ENCODE measurements at regions not wholly inside any gene's neighbourhood (a gene's known extent, or its start where the extent isn't known, plus 50 kb on each side); places are given as distances from the start of the nearest gene placed in this dataset.
A peak's percentile ranks its signal among the peaks of the same experiment; 100 is the strongest.

DNA sequence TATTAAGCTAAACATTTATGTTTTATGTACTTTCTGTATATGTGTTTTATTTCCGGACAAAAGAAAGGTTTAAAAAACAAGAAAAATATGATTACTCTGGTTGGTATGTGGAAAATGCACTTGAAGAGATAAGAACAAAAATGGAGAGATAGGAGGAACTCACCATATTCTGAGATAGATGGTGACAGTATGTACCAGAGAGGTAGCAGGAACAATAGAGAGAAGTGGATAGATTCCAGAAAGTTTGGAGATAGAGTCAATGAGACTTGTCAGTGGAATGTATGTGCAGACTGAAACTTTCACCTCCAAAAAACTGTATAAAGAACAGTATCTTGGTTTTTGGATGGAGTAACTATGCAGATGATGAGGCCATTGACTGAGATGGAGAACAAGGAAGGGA lies 105.6 kb upstream of the FSHR start:
- no peaks in the 10 kb centered on the region for H3K9me3 ChIP-seq (ENCODE audit: control insufficient read depth in 2 of 3, insufficient read depth in 1 of 3, low read length in 3 of 3)
- intact Hi-C loops (cut with DNase I), result no loop called here
- no peaks in the 10 kb centered on the region for H3K36me3 ChIP-seq (ENCODE audit: control insufficient read depth in 2 of 3, insufficient read depth in 3 of 3, low read length in 3 of 3)
- DNase-seq (no peak), FAIRE-seq (no peak)
- H3K27me3 ChIP-seq (ENCODE audit: control insufficient read depth, insufficient read depth, low read length), result no peaks in the 10 kb centered on the region
- no peak overlapping the region for H3K9ac ChIP-seq (ENCODE audit: low read length in 3 of 3)
- H3K4me3 ChIP-seq (ENCODE audit: low read length in 3 of 3), result no peak overlapping the region
- no peaks in the 10 kb centered on the region for H3K4me1 ChIP-seq (ENCODE audit: control insufficient read depth in 2 of 3, insufficient read depth in 2 of 3, low read depth in 1 of 3, low read length in 3 of 3)
- H3K27ac ChIP-seq (ENCODE audit: low read depth in 2 of 2, low read length in 2 of 2), result no peak overlapping the region
- TF ChIP-seq, protein P1, sequence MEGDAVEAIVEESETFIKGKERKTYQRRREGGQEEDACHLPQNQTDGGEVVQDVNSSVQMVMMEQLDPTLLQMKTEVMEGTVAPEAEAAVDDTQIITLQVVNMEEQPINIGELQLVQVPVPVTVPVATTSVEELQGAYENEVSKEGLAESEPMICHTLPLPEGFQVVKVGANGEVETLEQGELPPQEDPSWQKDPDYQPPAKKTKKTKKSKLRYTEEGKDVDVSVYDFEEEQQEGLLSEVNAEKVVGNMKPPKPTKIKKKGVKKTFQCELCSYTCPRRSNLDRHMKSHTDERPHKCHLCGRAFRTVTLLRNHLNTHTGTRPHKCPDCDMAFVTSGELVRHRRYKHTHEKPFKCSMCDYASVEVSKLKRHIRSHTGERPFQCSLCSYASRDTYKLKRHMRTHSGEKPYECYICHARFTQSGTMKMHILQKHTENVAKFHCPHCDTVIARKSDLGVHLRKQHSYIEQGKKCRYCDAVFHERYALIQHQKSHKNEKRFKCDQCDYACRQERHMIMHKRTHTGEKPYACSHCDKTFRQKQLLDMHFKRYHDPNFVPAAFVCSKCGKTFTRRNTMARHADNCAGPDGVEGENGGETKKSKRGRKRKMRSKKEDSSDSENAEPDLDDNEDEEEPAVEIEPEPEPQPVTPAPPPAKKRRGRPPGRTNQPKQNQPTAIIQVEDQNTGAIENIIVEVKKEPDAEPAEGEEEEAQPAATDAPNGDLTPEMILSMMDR (IDR thresholded peaks at IDR 0.05; ENCODE audit: borderline replicate concordance, extremely low read depth, insufficient read depth), result no peak

DNA sequence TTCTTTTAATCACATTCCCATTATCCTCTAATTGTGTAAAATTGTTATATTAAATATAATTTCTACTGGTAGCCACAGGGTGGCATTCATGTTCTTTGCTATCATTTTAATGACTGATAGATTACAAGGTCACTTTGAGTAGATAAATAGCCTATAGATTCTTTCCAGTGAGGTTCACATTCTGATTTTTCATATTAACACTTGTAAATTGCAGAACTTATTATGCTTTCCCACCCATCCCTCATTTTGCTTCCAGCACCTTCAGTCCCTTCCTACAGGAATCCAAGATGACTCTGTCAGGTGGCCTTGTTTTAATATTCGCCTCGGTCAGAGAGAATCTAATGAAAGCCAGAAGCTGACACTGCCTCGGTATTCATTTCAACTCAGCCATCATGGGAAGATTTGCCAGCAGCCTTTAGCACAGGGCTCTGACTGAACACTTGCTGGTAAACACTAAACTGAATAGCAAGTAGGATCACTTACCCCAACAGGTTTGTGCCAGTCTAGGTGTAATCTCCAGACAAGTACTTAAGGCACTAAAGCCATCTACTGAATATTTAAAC lies 101.2 kb upstream of the FSHR start:
- TF ChIP-seq, protein P1 (IDR thresholded peaks at IDR 0.05; ENCODE audit: borderline replicate concordance, extremely low read depth, insufficient read depth), result no peak
- DNase-seq (peak in 3 of 5 donors; percentile 18 to 38 (median 19)), FAIRE-seq (no peak)
- Histone ChIP-seq H3K4me3 (ENCODE audit: low read length in 3 of 3) (no peak overlapping the region), H3K9ac (ENCODE audit: low read length in 3 of 3) (no peak overlapping the region), H3K9me3 (ENCODE audit: control insufficient read depth in 2 of 3, insufficient read depth in 1 of 3, low read length in 3 of 3) (no peaks in the 10 kb centered on the region), H3K36me3 (ENCODE audit: control insufficient read depth in 2 of 3, insufficient read depth in 3 of 3, low read length in 3 of 3) (no peaks in the 10 kb centered on the region), H3K27ac (ENCODE audit: low read depth in 2 of 2, low read length in 2 of 2) (no peak overlapping the region), H3K27me3 (ENCODE audit: control insufficient read depth, insufficient read depth, low read length) (no peaks in the 10 kb centered on the region), H3K4me1 (ENCODE audit: control insufficient read depth in 2 of 3, insufficient read depth in 2 of 3, low read depth in 1 of 3, low read length in 3 of 3) (no peaks in the 10 kb centered on the region)
- intact Hi-C loops (cut with DNase I), result no loop called here

DNA sequence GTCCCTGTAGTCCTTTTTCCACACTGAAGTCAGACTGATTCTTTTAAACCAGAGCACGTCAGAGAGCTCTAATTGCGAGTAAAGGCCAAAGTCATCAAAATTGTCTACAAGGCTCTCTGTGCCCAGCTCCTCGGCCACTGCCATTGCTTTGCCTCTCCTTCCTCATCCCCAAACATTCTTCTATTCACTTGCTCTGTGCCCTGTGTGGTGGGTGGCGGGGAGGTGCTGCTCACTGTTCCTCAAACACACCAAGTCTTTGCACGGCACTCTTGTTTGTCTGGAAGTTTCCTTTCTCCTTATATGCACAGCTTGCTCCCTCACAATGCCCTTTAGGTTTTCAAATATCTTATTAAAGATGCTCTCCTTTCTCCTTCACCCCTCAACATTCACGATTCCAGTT lies 100.1 kb upstream of the FSHR start:
- no peaks in the 10 kb centered on the region for H3K27me3 ChIP-seq (ENCODE audit: control insufficient read depth, insufficient read depth, low read length)
- FAIRE-seq (no peak), DNase-seq (no peak)
- H3K27ac ChIP-seq (ENCODE audit: low read depth in 2 of 2, low read length in 2 of 2), result no peak overlapping the region
- H3K4me3 ChIP-seq (ENCODE audit: low read length in 3 of 3), result no peak overlapping the region
- intact Hi-C loops (cut with DNase I), result no loop called here
- no peak overlapping the region for H3K9ac ChIP-seq (ENCODE audit: low read length in 3 of 3)
- H3K4me1 ChIP-seq (ENCODE audit: control insufficient read depth in 2 of 3, insufficient read depth in 2 of 3, low read depth in 1 of 3, low read length in 3 of 3), result no peaks in the 10 kb centered on the region
- TF ChIP-seq, protein P1 (IDR thresholded peaks at IDR 0.05; ENCODE audit: borderline replicate concordance, extremely low read depth, insufficient read depth), result no peak
- no peaks in the 10 kb centered on the region for H3K9me3 ChIP-seq (ENCODE audit: control insufficient read depth in 2 of 3, insufficient read depth in 1 of 3, low read length in 3 of 3)
- H3K36me3 ChIP-seq (ENCODE audit: control insufficient read depth in 2 of 3, insufficient read depth in 3 of 3, low read length in 3 of 3), result no peaks in the 10 kb centered on the region

DNA sequence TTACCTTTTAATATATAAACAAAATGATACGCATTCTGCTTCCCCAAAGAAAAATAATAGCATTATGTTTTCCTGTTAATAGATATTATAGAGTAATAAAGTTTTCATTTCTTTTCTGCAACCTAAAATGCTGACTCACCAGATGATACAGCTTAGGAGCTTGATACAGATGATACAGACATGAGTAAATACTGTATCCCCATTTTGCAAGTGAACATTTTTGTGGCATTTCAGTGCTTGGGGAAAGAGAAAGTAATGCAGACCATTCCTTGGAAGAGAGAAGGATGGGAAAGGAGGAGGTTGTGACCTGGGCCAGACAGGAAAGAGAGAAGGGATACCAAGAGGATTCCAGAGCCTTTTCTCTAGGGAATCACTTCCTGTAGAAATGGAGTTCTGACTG lies 97.5 kb upstream of the FSHR start:
- TF ChIP-seq, protein P1 (IDR thresholded peaks at IDR 0.05; ENCODE audit: borderline replicate concordance, extremely low read depth, insufficient read depth), result no peak
- no peak for DNase-seq
- no peak overlapping the region for H3K9ac ChIP-seq (ENCODE audit: low read length in 3 of 3)
- H3K9me3 ChIP-seq (ENCODE audit: control insufficient read depth in 2 of 3, insufficient read depth in 1 of 3, low read length in 3 of 3), result no peaks in the 10 kb centered on the region
- H3K36me3 ChIP-seq (ENCODE audit: control insufficient read depth in 2 of 3, insufficient read depth in 3 of 3, low read length in 3 of 3), result no peaks in the 10 kb centered on the region
- intact Hi-C loops (cut with DNase I), result no loop called here
- H3K27ac ChIP-seq (ENCODE audit: low read depth in 2 of 2, low read length in 2 of 2), result no peak overlapping the region
- H3K4me1 ChIP-seq (ENCODE audit: control insufficient read depth in 2 of 3, insufficient read depth in 2 of 3, low read depth in 1 of 3, low read length in 3 of 3), result no peaks in the 10 kb centered on the region
- no peak overlapping the region for H3K4me3 ChIP-seq (ENCODE audit: low read length in 3 of 3)
- H3K27me3 ChIP-seq (ENCODE audit: control insufficient read depth, insufficient read depth, low read length), result no peaks in the 10 kb centered on the region
- FAIRE-seq, result no peak
